ENCODE measurements at regions not wholly inside any gene's neighbourhood (a gene's known extent, or its start where the extent isn't known, plus 50 kb on each side); places are given as distances from the start of the nearest gene placed in this dataset.

- DNase-seq (ENCODE audit: low read depth) = no peak
- no peak overlapping the region for H3K4me3 ChIP-seq (ENCODE audit: low read depth, low read length)
- no peak for TF ChIP-seq CTCF (conservative IDR thresholded peaks at IDR 0.05; ENCODE audit: low read depth, low read length)
Observed at GRCh38 chr6:113381232-113381631, 475.9 kb upstream of the MARCKS start.

GRCh38 chr6:113381959-113382358 lies 475.2 kb upstream of the MARCKS start:
- TF ChIP-seq CTCF (conservative IDR thresholded peaks at IDR 0.05; ENCODE audit: low read depth, low read length) = no peak
- H3K4me3 ChIP-seq (ENCODE audit: low read depth, low read length) = no peak overlapping the region
- DNase-seq (ENCODE audit: low read depth) = no peak

GRCh38 chr6:113383701-113384100 lies 473.4 kb upstream of the MARCKS start:
- DNase-seq (ENCODE audit: low read depth) = no peak
- no peak overlapping the region for H3K4me3 ChIP-seq (ENCODE audit: low read depth, low read length)
- TF ChIP-seq CTCF (conservative IDR thresholded peaks at IDR 0.05; ENCODE audit: low read depth, low read length) = no peak

- no peak for TF ChIP-seq CTCF (conservative IDR thresholded peaks at IDR 0.05; ENCODE audit: low read depth, low read length)
- DNase-seq (ENCODE audit: low read depth) = no peak
Observed at GRCh38 chr6:113385020-113385431, 472.1 kb upstream of the MARCKS start.

GRCh38 chr6:113388996-113389395 lies 468.1 kb upstream of the MARCKS start:
- no peak for TF ChIP-seq CTCF (conservative IDR thresholded peaks at IDR 0.05; ENCODE audit: low read depth, low read length)
- no peak for DNase-seq (ENCODE audit: low read depth)
- no peak overlapping the region for H3K4me3 ChIP-seq (ENCODE audit: low read depth, low read length)

More at GRCh38 chr6:113385020-113385431, 472.1 kb upstream of the MARCKS start:
- no peak overlapping the region for H3K4me3 ChIP-seq (ENCODE audit: low read depth, low read length)

- H3K4me3 ChIP-seq (ENCODE audit: low read depth, low read length) = no peak overlapping the region
- TF ChIP-seq CTCF (conservative IDR thresholded peaks at IDR 0.05; ENCODE audit: low read depth, low read length) = no peak
- no peak for DNase-seq (ENCODE audit: low read depth)
Observed at GRCh38 chr6:113392551-113393055, 464.5 kb upstream of the MARCKS start.

GRCh38 chr6:113394216-113394615 lies 462.9 kb upstream of the MARCKS start:
- H3K4me3 ChIP-seq (ENCODE audit: low read depth, low read length) = no peak overlapping the region
- TF ChIP-seq CTCF (conservative IDR thresholded peaks at IDR 0.05; ENCODE audit: low read depth, low read length) = no peak
- DNase-seq (ENCODE audit: low read depth) = no peak
